OCI-LY7 (cell line): ENCODE measurements at regions not wholly inside any gene's neighbourhood (a gene's known extent, or its start where the extent isn't known, plus 50 kb on each side); places are given as distances from the start of the nearest gene placed in this dataset.
"Not testable (repeated sequence)": the region's sequence is repeated elsewhere in the genome, so short reads cannot be mapped to it uniquely, and the experiment has no call there.

Source experiments
- BruUV-seq: library from RNA; stranded (reverse); fragments of 400-500 nt; replicated peaks from 2 replicates; lab custom pipeline; 2021; lab: Mats Ljungman, UMichigan
- CTCF ChIA-PET: fragments of 300-600 bp; sonication (Branson Sonifier 250); formaldehyde crosslinking; loops from one replicate; lab custom pipeline; 2022; ENCODE audit warnings: antibody characterized with exemption; ENCODE audit not compliant: unreplicated experiment; lab: Charles Lee
- POLR2A ChIA-PET: fragments of 300-600 bp; sonication (Branson Sonifier 250); formaldehyde crosslinking; loops from one replicate; lab custom pipeline; 2022; ENCODE audit warnings: antibody characterized with exemption; lab: Charles Lee
- DNase-seq: peaks from one replicate; pipeline ENCODE4 v3.0.0-alpha.2; 2015; ENCODE audit warnings: low spot score
- H2AFZ ChIP-seq: fragments of 200-600 bp; sonication (generic), shearing (Covaris generic); 2 replicates; pipeline ENCODE4 v1.6.1; 2014; ENCODE audit warnings: mild to moderate bottlenecking, antibody characterized with exemption, low read length, moderate library complexity
- H3K27ac ChIP-seq: fragments of 200-600 bp; sonication (generic); 2 replicates; pipeline ENCODE4 v1.5.1; 2014; ENCODE audit warnings: mixed run types, low read depth, mild to moderate bottlenecking, moderate library complexity, low read length, inconsistent platforms; ENCODE audit not compliant: poor library complexity, severe bottlenecking
- H3K36me3 ChIP-seq: fragments of 200-600 bp; sonication (generic); 2 replicates; pipeline ENCODE4 v1.6.1; 2014; ENCODE audit warnings: mild to moderate bottlenecking, antibody characterized with exemption, low read length, moderate library complexity, mixed read lengths; ENCODE audit not compliant: insufficient read depth
- H3K4me1 ChIP-seq: fragments of 200-600 bp; sonication (generic); 2 replicates; pipeline ENCODE4 v1.5.1; 2014; ENCODE audit warnings: mild to moderate bottlenecking, low read length; ENCODE audit not compliant: insufficient read depth, poor library complexity, severe bottlenecking
- H3K4me2 ChIP-seq: fragments of 200-600 bp; sonication (generic); 2 replicates; pipeline ENCODE4 v1.6.1; 2014; ENCODE audit warnings: mild to moderate bottlenecking, low read length
- H3K4me3 ChIP-seq: fragments of 200-600 bp; sonication (generic); 2 replicates; pipeline ENCODE4 v1.5.1; 2014; ENCODE audit warnings: mild to moderate bottlenecking, low read depth, low read length; ENCODE audit not compliant: poor library complexity, severe bottlenecking
- H3K79me2 ChIP-seq: fragments of 200-600 bp; sonication (generic); 2 replicates; pipeline ENCODE4 v1.6.1; 2016; ENCODE audit warnings: low read depth, mild to moderate bottlenecking, low read length, moderate library complexity, mixed read lengths; ENCODE audit not compliant: insufficient read depth
- H3K9me2 ChIP-seq: fragments of 200-600 bp; sonication (generic); 2 replicates; pipeline ENCODE4 v1.6.1; 2016; ENCODE audit warnings: mild to moderate bottlenecking, low read length, mixed read lengths; ENCODE audit not compliant: insufficient read depth
- H3K9me3 ChIP-seq: fragments of 200-600 bp; sonication (generic); 2 replicates; pipeline ENCODE4 v1.6.1; 2014; ENCODE audit warnings: mild to moderate bottlenecking, mixed run types, low read length, mixed read lengths
- H4K20me1 ChIP-seq: fragments of 200-600 bp; sonication (generic); 2 replicates; pipeline ENCODE4 v1.6.1; 2014; ENCODE audit warnings: mild to moderate bottlenecking, antibody characterized with exemption, low read length, moderate library complexity, mixed read lengths; ENCODE audit not compliant: insufficient read depth
- EZH2phosphoT487 ChIP-seq: fragments of 200-600 bp; sonication (generic); IDR thresholded peaks from 2 replicates; pipeline ENCODE4 v1.6.1; 2018; ENCODE audit warnings: low read depth, borderline replicate concordance, mild to moderate bottlenecking, mixed run types, antibody characterized with exemption, low read length, moderate library complexity, mixed read lengths
- intact Hi-C: fragments of 100-400 bp; cut with micrococcal nuclease; formaldehyde crosslinking; loops from one replicate; pipeline ENCODE4 v1.10.0; 2022; ENCODE audit not compliant: unreplicated experiment
- TF ChIP-seq, protein P1 (sequence below): fragments of 200-600 bp; sonication (generic); conservative IDR thresholded peaks from 2 replicates; pipeline ENCODE4 v1.5.1; 2014; ENCODE audit warnings: mild to moderate bottlenecking, antibody characterized with exemption, low read length, moderate library complexity, mixed read lengths

DNA sequence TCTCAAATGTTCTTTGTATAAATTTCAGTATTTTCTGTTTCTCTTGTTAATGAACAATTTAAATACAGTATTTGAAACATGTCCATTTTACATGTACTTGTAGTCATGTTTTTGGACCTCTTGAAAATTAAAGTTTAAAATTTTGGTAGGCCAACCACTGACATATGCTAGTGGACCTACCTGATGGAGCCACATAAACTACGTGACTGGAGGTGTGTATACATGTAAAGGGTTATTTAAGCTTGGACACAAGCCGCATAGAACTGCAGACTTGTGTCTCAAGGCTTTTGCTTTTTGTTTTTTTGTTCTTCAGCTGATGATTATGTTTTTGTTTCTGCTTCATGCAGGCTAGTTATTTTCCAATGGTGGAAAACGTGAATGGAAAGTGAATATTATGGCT is 568.5 kb upstream of the MDGA2 start:
- no TSS peak for BruUV-seq
- Histone ChIP-seq H3K36me3 (no peaks in the 10 kb centered on the region), H3K79me2 (no peaks in the 10 kb centered on the region), H3K9me2 (no peaks in the 10 kb centered on the region), H3K9me3 (no peaks in the 10 kb centered on the region), H3K4me3 (no peak overlapping the region), H3K4me1 (no peaks in the 10 kb centered on the region), H4K20me1 (no peaks in the 10 kb centered on the region), H3K4me2 (no peak overlapping the region), H2AFZ (no peak overlapping the region), H3K27ac (no peak overlapping the region)
- ChIA-PET CTCF (no interaction called here), POLR2A (no interaction called here)
- DNase-seq = no peak
- TF ChIP-seq EZH2phosphoT487 = no peak
- TF ChIP-seq, protein P1, sequence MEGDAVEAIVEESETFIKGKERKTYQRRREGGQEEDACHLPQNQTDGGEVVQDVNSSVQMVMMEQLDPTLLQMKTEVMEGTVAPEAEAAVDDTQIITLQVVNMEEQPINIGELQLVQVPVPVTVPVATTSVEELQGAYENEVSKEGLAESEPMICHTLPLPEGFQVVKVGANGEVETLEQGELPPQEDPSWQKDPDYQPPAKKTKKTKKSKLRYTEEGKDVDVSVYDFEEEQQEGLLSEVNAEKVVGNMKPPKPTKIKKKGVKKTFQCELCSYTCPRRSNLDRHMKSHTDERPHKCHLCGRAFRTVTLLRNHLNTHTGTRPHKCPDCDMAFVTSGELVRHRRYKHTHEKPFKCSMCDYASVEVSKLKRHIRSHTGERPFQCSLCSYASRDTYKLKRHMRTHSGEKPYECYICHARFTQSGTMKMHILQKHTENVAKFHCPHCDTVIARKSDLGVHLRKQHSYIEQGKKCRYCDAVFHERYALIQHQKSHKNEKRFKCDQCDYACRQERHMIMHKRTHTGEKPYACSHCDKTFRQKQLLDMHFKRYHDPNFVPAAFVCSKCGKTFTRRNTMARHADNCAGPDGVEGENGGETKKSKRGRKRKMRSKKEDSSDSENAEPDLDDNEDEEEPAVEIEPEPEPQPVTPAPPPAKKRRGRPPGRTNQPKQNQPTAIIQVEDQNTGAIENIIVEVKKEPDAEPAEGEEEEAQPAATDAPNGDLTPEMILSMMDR = no peak
- intact Hi-C loops = no loop called here

DNA sequence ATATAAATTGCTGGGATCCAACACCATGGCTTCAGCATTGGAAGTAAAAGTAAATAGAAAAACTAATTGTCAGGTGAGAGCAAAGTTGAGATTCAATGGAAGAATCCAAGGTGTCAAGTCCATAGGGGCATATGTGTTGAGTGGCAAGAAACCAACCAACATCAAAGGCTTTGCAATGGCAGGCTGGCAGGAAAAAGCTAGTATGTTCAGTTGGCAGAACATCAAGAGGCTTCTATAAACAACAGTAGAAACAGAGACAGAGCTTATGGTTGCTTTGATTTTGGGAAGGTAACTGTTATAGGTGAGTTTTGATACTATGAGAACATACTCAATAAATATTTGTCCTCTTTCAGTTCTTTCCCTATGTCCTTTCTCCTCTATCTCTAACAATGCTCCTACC is 553.7 kb upstream of the MDGA2 start:
- no peaks in the 10 kb centered on the region for H3K9me2 ChIP-seq
- H3K4me2 ChIP-seq = no peak overlapping the region
- no peaks in the 10 kb centered on the region for H3K36me3 ChIP-seq
- no TSS peak for BruUV-seq
- H2AFZ ChIP-seq = no peak overlapping the region
- H3K9me3 ChIP-seq = no peaks in the 10 kb centered on the region
- ChIA-PET POLR2A (interaction anchor here (0.5 to 1.5 kb wide), 5 partner anchors 9 to 95 kb away, joined by 3 read pairs; no protein-coding TSS in a partner anchor), CTCF (no interaction called here)
- no peaks in the 10 kb centered on the region for H3K79me2 ChIP-seq
- no peak overlapping the region for H3K4me3 ChIP-seq
- TF ChIP-seq EZH2phosphoT487 = no peak
- TF ChIP-seq, protein P1 = no peak
- DNase-seq = no peak
- intact Hi-C loops = loop anchor here (10.0 kb wide), 1 partner anchor 314 kb away; no protein-coding TSS in a partner anchor
- H3K27ac ChIP-seq = no peak overlapping the region
- no peaks in the 10 kb centered on the region for H4K20me1 ChIP-seq
- H3K4me1 ChIP-seq = no peaks in the 10 kb centered on the region

DNA sequence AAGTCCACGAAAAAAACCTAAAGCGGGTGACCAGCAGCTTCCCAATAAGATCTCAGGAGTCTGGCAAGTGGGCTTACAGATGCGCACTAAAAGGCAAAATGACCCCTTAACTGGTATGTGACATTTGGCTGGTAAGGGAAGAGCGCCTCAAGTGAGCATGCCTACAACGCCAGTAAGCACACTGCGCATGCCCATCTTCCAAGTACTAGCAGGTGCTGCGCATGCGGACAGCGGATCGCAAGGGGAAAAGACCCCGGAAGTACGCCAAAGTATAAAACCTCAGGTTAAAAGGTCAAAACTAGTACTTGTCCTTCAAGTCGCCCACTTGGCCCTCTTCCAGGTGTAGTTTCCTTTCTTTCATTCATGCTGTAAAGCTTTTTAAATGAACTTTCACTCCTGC is 518.5 kb upstream of the MDGA2 start:
- H3K4me1 ChIP-seq = no peaks in the 10 kb centered on the region
- CTCF ChIA-PET = no interaction called here
- H3K27ac ChIP-seq = no peak overlapping the region
- no peak overlapping the region for H2AFZ ChIP-seq
- DNase-seq = no peak
- no peaks in the 10 kb centered on the region for H4K20me1 ChIP-seq
- H3K4me2 ChIP-seq = no peak overlapping the region
- POLR2A ChIA-PET = no interaction called here
- H3K4me3 ChIP-seq = no peak overlapping the region
- H3K9me2 ChIP-seq = no peaks in the 10 kb centered on the region
- TF ChIP-seq EZH2phosphoT487 = no peak
- TF ChIP-seq, protein P1 = no peak
- intact Hi-C loops = no loop called here
- H3K79me2 ChIP-seq = no peaks in the 10 kb centered on the region
- H3K9me3 ChIP-seq = no peaks in the 10 kb centered on the region
- H3K36me3 ChIP-seq = no peaks in the 10 kb centered on the region
- BruUV-seq = no TSS peak

DNA sequence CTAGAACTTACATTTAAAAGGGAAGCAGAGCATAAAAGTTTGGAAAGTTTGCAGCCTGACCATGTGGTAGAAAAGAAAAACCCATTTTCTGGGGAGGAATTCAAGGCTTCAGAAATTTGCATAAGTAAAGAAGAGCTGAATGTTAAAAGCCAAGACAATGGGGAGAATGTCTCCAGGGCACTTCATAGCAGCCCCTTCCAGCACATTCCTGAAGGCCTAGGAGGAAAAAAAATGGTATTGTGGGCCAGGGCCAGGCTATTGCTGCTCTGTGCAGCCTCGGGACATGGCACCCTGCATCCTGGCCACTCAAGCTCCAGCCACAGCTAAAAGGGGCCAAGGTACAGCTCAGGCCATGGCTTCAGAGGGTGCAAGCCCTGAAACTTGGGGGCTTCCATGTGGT is 474.2 kb upstream of the MDGA2 start:
- H3K36me3 ChIP-seq, CTCF ChIA-PET, BruUV-seq, H4K20me1 ChIP-seq, H2AFZ ChIP-seq, DNase-seq, POLR2A ChIA-PET, H3K27ac ChIP-seq, H3K4me3 ChIP-seq, H3K9me2 ChIP-seq, intact Hi-C loops, H3K4me1 ChIP-seq, H3K4me2 ChIP-seq, H3K9me3 ChIP-seq, H3K79me2 ChIP-seq: not testable (repeated sequence)
